GM21528 (cell line): ENCODE measurements at regions not wholly inside any gene's neighbourhood (a gene's known extent, or its start where the extent isn't known, plus 50 kb on each side); places are given as distances from the start of the nearest gene placed in this dataset.
"Not testable (repeated sequence)": the region's sequence is repeated elsewhere in the genome, so short reads cannot be mapped to it uniquely, and the experiment has no call there.

Experiments used
- ATAC-seq: cut with Tn5 transposase; IDR thresholded peaks from one replicate; pipeline ENCODE4 v1.9.1; 2021; ENCODE audit warnings: mild to moderate bottlenecking, moderate library complexity; ENCODE audit not compliant: unreplicated experiment, low FRiP score

DNA sequence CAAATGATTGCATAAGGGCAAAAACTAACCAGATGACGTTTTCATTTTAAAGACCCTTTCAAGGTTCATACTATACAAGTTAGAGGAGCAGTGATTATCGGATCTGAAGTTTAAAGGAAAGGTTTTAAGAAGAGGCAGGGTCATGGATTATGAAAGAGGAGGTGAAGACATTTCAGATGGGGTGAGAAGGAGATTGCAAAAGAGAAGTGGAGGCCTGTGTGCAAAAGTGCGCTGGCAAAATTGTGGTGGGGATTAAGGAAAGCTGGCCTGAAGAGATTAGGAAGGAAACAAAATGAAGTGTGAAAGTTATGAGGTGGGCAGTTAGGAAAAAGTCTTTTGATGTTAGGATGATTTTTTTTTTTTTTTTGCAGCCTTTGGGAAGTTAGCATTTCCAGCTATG is 935.7 kb upstream of the FAM98A start:
- no peak for ATAC-seq

DNA sequence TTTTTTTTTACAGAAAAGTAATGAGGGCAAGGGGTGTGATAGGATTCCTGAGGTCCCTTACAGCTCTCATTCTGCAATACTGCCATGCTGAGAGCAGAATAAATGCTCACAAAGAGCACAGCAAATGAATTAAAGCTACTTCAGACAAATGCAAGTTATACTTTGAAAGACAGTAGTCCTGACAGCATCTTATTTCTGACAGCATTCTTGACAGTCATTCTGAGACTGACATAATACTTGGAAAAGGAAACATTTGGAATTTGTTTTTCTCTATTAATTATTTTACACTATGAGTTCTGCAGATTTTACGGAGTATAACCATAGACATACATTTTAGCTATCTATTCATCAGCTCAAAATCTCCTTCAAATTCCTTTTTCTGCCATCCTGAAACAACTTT is 935.2 kb upstream of the FAM98A start:
- no peak for ATAC-seq

DNA sequence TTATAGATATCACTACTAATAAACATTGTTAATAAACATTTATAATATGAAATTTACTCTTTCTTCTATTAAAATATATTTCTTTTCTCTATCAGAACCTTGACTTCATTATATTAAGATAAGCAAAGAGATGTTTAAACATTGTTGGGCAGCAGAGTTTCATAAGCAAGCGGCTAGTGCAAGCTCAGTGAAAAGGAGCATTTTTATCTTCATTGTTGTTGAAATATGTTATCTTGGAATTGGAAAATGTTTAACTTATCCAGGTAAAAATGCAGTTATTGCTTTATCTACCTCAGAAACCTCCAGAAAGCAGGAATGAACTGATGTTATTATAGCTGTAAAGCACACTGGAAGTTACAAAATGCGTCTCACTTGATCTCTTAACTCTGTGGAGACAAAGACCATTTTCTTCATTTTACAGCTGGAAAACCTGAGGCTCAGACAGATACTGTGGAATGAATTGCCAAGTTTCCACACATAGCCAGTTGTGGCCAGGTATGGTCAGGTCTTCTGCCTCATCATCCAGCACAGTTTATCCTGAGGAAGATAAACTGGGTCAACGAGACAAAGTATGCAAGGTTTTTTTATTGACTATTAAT is 934.6 kb upstream of the FAM98A start:
- no peak for ATAC-seq

DNA sequence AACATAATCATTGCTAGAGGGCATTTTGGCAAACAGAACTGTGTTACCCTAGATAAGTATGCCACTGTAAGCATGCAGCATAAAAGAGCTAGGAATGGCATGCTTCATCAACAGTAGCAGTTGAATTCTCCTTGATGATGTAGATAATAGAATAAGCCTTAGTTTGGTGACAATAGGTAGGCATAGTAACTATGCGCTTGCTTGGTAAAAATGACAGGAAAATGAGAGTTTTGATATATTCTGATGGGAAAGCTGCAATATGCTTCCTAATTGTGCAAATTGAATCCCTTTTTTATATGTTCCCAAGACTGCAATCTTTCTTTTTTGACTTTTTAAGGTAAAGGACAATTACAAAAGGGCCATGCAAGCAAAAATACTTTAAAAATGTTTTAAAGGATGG is 930.9 kb upstream of the FAM98A start:
- no peak for ATAC-seq

DNA sequence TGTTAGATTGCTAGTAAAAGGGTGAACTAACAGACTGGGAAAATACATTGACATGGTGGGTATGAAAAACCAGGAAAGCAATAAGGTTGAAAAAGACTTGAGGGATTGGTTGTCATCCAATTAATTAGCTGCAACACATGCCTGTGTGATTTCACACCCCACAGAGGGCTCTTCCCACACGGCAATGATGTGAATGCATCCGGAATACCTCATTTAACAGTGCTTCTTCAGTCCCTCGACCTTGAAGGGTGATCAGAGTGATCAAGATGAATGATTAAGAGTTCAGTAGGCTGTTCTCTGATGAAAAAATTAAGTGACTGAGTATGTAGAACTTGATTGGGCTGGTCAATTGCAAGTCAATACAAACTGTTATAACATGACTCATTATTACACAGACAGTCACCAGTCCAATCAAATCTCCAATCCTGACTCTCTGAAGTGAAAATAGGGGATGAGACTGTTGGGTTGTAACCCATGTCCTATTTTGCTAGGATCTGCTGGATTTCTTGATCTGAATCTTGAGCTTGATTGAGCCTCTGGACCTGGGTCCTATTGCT is 924.9 kb upstream of the FAM98A start:
- no peak for ATAC-seq

DNA sequence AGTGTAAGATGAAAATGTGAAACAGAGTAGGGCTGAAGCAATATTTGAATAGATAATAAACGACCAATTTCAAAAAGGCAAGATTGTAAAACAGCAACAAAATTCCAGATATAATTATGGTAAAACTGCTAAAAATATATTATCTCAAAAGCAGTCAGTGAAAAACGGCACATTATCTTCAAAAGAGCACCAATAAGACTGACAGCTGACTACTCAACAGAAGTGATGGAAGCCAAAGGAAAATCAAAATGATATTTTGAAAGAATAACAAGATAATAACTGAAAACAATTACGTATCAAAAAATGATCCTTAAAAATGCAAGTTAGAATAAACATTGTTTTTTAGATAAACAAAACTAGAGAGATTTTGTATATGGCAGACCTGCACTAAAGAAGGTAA is 920.6 kb upstream of the FAM98A start:
- ATAC-seq = no peak

DNA sequence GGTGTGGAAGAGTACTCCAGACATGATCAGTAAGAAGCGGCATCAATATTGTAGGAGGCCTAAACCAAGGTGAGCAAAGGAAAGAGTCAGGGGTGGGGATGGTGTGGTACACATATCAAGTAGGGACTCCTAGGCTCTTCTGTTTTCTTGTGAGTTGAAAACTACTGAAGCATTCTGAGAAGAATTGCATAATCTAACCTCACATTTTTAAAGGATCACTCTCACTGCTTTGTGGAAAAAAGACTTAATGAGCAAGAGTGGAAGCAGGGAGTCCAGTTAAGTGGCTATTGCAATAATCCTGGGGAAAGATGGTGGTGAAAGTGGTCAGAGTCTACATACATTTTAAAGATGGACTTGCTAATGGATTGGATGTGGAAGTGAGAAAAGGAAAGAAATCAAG is 899.5 kb upstream of the FAM98A start:
- no peak for ATAC-seq

DNA sequence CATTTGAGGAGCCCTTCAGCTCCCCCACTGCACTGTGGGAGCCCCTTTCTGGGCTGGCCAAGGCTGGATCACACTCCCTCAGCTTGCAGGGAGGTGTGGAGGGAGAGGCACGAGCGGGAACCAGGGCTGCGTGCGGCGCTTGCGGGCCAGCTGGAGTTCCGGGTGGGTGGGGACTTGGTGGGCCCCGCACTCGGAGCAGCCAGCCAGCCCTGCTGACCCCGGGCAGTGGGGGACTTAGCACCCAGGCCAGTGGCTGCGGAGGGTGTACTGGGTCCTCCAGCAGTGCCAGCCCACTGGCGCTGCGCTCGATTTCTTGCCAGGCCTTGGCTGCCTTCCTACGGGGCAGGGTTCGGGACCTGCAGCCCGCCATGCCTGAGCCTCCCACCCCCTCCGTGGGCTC is 895.1 kb upstream of the FAM98A start:
- not testable (repeated sequence) for ATAC-seq

DNA sequence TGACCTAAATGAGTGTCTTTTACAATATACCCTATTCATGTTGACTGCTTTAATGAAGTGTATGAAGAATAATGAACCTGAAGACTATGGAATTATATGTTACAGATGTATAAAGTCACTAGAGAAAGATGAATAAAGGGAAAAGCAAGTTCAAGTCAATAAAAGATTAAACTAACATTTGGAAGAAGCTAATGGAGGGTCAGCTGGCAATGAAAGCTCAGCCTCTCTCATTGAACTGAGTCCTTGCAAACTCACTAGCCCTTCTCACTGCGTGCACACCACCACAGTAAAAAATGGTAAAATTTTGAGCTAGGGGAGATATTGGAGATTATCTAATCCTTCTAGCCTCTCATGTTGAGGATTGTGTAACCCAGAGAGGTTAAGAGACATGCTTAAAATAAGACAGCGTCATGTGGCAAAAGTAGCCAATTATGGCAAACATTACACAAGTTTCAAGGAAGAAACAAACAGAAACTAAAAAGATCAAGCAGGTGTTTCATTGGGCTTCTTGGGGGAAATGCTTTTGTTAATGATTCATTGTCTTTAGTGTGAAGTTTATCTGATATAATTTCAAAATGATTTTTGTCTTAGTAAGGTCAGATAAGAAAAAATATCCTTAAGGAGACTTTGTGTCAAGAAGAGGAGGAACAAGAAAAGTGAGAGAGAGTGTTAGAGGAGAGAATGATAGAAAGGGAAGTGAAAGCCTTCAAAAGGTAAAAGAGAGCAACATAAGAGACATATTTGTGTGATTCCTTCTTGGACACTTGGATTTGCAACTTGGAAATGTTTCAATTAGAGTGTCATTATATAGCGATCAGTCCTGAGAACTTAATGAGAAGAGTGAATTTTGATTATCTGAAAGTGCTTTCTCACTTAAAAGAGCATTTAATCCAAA is 893.7 kb upstream of the FAM98A start:
- no peak for ATAC-seq

DNA sequence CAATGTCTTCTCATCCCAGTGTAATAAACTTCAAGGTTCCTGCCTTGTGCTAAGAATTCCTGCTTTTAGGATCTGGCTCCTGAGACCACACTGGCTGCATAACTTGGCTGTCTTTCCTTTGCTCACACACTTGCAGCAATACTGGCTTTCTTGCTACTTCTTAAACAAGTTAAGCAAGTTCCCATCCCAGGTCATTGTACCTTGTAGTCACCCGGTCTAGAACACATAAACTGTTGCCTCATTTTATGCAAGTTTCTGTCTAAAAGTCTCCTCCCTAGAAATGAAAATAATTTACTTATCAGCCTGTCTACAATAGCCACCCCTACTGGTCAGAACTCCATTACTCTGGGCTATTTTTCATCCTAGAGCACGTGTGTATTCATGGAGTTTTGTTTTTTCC is 887.9 kb upstream of the FAM98A start:
- ATAC-seq = no peak

DNA sequence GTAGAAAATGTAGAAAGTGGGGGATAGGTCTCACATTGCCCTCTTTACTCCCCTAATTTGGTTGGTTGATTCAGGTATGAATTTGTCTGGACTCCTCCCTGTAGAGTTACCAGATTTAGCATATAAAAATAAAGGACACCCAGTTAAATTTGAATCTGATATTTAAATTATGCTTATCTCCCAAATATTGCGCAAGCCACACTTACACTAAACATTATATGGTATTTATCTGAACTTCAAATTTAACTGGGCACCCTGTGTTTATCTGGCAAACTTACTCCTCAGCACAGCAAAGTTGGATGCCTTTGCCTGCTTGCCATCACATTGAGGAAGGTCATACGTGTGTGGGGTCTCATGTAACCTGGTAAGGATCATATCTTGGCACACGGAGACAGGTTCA is 882.4 kb upstream of the FAM98A start:
- no peak for ATAC-seq

DNA sequence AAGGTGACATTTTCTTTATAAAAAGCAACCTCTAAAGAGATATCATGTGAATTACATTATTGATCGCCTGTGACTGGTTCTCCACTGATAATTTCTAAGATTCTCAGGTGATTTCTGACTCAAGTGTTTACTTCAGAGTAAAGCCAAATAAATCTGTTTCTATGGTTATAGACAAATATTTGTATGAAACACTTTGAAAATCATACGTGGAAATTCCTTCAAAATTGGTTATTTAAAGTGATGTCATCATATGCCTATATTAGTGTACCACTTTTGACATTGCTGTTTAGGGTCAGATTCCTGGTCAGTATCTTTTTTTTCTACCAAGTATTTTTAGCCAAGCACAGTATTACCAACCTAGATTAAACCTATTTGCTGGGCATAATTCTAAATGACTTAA is 881.3 kb upstream of the FAM98A start:
- no peak for ATAC-seq

DNA sequence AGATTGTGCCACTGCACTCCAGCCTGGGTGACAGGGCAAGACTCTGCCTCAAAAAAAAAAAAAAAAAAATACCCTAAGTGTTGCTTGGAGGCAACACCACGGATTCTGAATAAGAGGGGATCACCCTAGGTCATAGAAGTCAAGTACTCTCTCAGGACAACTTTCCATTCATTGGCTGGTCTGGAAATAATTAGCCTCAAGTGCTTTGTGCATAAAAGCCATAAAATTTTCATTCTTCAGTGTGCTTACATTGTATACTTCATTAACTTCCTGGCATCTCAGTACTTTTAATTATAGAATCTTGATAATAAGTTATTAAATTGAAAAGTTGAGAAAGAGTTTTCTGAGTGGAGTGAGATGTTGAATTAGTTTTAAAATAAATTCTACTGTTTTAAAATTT is 876.1 kb upstream of the FAM98A start:
- ATAC-seq = no peak

DNA sequence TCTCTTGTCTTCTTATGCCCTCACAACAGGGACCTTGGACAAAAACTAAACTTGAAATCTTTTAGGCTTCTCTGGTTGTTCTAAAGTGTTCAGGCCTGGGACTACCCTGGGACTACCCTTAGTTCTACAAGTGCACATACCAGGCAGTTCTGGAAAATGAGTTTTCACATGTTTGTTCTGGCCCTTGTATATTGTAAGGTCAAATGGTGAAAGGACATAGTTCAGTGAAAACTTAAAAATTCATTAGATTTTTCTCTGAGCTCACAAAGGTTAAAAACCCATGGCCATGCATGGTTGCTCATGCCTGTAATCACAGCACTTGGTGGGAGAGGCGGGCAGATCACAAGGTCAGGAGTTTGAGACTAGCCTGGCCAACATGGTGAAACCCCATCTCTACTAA is 875.5 kb upstream of the FAM98A start:
- no peak for ATAC-seq

DNA sequence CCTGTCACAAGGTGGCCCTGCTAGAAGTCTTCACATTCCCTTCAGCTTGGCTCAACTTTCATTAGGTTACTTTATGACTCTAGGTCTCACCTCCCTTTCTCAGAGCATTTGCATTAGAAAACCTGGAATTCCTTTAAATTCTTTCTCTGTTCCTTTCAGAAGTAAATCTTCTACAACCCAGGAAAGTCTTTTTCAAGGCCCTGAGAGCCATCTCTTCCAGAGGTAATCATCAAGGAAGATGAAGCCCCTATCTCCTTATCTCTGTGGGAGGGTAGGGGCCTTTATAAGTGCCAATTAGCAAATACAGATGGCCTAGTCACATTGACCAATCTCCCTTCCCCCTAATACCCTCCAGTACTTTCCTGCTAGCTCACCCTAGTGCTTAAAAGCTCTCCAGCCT is 848.0 kb upstream of the FAM98A start:
- no peak for ATAC-seq

DNA sequence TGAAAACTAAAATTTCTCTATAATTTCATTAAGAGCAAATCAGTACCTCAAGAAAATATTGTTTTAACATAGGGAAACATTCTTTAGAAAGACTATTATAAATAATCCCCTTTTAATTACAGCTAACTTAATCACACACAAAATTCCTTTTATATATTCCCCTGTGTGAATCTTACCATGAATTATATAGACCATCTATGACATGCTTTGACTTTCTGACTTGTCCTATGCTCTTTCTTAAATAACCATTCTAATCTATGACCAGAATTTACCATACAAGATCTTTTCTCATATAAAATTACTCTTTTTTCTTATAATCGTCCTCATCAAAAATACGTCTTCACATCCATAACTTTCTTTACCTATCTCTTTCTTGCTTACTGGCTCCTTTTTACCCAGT is 824.2 kb upstream of the FAM98A start:
- no peak for ATAC-seq

DNA sequence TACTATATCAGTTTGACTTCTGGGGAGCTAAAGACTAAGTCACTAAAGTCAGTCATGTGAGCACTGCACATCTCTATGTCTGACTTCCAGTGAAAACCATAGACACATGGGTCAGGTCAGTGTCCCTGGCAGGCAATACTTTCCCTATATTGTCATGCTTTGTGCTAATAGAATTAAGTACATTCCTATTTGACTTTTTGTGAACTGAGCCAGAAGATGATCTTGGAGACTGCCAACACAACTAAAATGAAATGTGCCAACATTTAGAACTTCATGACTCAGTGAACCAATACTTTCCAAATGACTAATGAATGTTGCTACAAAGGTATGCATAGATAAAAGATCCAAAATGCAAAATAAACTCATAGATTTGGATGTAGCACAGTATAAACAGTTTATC is 820.8 kb upstream of the FAM98A start:
- no peak for ATAC-seq

DNA sequence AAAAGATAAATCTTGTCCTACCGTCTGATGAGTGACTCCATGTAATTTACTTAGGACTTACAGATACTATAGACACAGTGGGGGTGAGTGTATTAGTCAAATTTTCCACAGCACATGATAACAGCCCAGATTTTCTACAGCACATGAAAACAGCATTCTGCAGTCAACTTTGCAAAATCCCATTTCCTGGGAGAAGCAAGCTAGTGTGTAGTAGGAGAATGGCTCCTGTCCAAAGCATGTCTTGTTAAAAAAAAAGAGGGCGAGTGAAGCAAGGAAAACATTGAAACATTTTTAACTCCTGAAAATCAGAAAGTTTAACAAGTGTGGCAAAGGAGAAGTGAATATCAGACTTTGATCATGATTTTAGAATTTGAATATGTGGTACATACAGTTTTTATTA is 817.8 kb upstream of the FAM98A start:
- no peak for ATAC-seq

DNA sequence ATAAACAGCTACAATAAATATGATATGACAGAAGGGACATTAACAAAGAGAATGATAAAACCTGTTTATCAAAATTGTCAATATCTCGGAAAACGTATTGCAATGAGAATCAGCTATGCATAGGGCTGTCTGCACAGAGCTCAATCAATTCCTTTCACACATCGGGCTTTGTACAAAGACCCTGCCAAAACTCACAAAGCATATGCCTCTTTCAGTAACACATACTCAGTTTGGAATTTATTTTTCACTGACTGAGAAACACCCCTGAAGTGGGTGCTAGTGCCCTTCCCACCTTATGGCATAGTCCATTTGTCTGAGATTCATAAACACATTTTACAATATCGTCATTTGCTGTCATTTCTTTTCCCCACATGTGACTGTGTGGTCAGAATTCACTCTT is 815.8 kb upstream of the FAM98A start:
- no peak for ATAC-seq

DNA sequence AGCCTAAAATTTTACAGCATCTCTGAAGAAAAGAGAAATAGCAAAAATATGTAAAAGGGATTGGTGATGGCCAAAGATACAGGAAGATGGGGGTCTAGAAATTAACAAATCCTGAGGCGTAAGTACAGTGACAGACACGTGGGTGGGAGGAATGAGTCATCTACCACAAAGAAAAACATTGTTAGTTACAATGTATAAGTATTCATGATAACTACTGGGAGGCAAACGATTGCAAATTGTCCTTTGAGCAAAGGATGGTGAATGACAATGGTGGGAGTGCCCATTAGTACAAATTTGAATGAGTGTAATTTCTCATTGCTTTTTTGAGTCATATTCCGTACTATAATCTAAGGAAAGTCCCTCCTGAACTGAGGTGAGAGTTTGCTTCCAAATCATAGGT is 809.0 kb upstream of the FAM98A start:
- no peak for ATAC-seq

DNA sequence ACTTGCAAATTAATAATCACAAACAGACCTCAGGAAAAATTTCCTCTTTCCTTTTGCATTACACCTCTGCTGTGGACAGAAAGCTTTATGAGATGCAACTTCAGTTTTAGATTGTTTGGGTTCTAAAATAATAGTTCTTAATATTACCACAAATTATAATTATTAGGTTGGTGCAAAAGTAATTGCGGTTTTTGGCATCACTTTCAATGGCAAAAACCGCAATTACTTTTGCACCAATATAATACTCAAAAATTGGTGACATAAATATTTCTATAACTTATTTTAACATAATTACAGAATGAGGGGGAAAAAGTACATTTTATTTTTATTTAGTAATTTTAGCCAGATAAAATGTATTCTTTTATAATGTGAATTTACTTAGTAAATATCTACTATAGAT is 804.4 kb upstream of the FAM98A start:
- no peak for ATAC-seq

DNA sequence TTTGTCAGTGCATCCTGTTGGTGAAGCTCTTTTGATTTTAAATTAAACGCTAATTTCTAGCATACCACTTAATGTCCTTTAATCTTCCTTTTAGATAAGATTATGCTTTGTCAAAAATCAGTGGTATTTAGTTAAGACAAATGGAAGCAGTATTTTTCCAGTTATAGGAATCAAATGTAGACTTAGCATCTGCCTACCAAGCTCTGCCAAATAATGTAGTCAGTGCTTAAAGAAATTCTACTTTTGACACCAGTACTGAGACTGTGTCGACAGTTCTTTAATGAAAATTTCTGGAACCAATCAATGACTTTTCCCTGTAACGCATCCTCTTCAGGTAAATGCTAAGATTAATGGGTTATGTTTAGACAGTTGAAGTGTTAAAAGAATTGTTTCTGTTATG is 803.3 kb upstream of the FAM98A start:
- no peak for ATAC-seq
